Neuron (in vitro differentiated cells): ENCODE measurements at regions not wholly inside any gene's neighbourhood (a gene's known extent, or its start where the extent isn't known, plus 50 kb on each side); places are given as distances from the start of the nearest gene placed in this dataset.

ENCODE experiments used
- H2AFZ ChIP-seq: one replicate; pipeline ENCODE4 v1.6.1; 2013; ENCODE audit warnings: low read depth, mild to moderate bottlenecking, inconsistent platforms, low read length, moderate library complexity
- H3K27me3 ChIP-seq: one replicate; pipeline ENCODE4 v1.6.1; 2013; ENCODE audit warnings: low read length; ENCODE audit not compliant: insufficient read depth
- H3K36me3 ChIP-seq: one replicate; pipeline ENCODE4 v1.6.1; 2013; ENCODE audit warnings: low read length; ENCODE audit not compliant: insufficient read depth
- H3K4me1 ChIP-seq: one replicate; pipeline ENCODE4 v1.6.1; 2013; ENCODE audit warnings: low read length; ENCODE audit not compliant: insufficient read depth
- H3K4me3 ChIP-seq: 2 replicates; pipeline ENCODE4 v1.5.1; 2013; ENCODE audit warnings: mild to moderate bottlenecking, low read length, moderate library complexity
- H3K9me3 ChIP-seq: one replicate; pipeline ENCODE4 v1.6.1; 2013; ENCODE audit warnings: low read length

DNA sequence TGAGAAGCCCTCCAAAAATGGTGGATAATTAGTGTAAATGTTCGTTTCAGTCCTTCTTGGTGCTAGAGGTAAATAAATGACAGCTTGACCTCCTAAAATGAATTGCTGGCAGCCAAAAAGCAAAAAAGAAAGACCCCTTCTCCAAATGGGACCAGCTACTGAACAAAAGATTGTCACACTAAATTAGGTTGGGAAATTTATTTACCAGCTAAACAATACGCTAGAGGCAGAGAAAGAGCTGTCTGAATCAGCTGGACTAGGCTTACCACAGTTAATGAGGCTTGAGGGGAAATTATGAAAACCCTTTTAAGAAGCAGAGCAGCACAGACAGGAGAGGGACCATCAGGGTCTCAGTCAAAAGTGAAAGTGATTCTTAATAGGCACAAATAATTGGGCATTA lies 498.9 kb downstream of the SUCLA2 start:
- no peaks in the 10 kb centered on the region for H3K4me1 ChIP-seq
- no peaks in the 10 kb centered on the region for H3K36me3 ChIP-seq
- no peaks in the 10 kb centered on the region for H3K9me3 ChIP-seq
- no peak overlapping the region for H3K4me3 ChIP-seq
- H3K27me3 ChIP-seq = no peaks in the 10 kb centered on the region
- H2AFZ ChIP-seq = no peak overlapping the region

- no peak overlapping the region for H2AFZ ChIP-seq
- no peaks in the 10 kb centered on the region for H3K36me3 ChIP-seq
- H3K27me3 ChIP-seq = no peaks in the 10 kb centered on the region
- H3K4me1 ChIP-seq = no peaks in the 10 kb centered on the region
- no peak overlapping the region for H3K4me3 ChIP-seq
- H3K9me3 ChIP-seq = no peaks in the 10 kb centered on the region
These were observed 501.5 kb downstream of the SUCLA2 start for GRCh38 chr13:47499358-47500150.

- no peaks in the 10 kb centered on the region for H3K4me1 ChIP-seq
- no peak overlapping the region for H3K4me3 ChIP-seq
- no peaks in the 10 kb centered on the region for H3K36me3 ChIP-seq
- no peak overlapping the region for H2AFZ ChIP-seq
- H3K9me3 ChIP-seq = no peaks in the 10 kb centered on the region
- no peaks in the 10 kb centered on the region for H3K27me3 ChIP-seq
These were observed 516.5 kb downstream of the SUCLA2 start for GRCh38 chr13:47484548-47484947.

GRCh38 chr13:47481536-47481935 lies 519.5 kb downstream of the SUCLA2 start:
- Histone ChIP-seq H3K4me3 (no peak overlapping the region), H3K9me3 (no peaks in the 10 kb centered on the region), H3K27me3 (no peaks in the 10 kb centered on the region), H3K36me3 (no peaks in the 10 kb centered on the region), H3K4me1 (no peaks in the 10 kb centered on the region), H2AFZ (no peak overlapping the region)

- Histone ChIP-seq H3K4me1 (no peaks in the 10 kb centered on the region), H3K4me3 (no peak overlapping the region), H3K36me3 (no peaks in the 10 kb centered on the region), H2AFZ (no peak overlapping the region), H3K9me3 (no peaks in the 10 kb centered on the region), H3K27me3 (no peaks in the 10 kb centered on the region)
These were observed 520.1 kb downstream of the SUCLA2 start for GRCh38 chr13:47480951-47481350.

DNA sequence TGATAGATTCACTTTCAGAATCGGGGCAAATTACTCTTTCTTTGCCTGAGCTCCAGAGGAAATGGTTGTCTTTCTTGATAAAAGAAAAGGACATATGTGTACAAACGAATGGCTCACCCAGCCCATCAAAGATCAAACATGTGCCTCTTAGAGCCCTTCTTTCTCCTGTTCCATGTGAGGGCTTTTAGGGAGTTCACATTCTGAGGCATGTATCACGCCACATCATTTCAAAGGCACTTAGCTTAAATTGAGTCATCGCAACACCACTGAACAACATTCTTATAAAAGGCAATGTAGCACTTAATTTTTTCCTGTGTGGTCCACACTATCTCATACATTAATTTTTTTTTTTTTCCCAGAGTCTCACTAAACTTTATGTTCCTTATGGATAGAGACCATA lies 521.0 kb downstream of the SUCLA2 start:
- Histone ChIP-seq H3K27me3 (no peaks in the 10 kb centered on the region), H3K4me3 (no peak overlapping the region), H3K36me3 (no peaks in the 10 kb centered on the region), H3K4me1 (no peaks in the 10 kb centered on the region), H3K9me3 (no peaks in the 10 kb centered on the region), H2AFZ (no peak overlapping the region)

GRCh38 chr13:47478985-47479384 lies 522.1 kb downstream of the SUCLA2 start:
- Histone ChIP-seq H3K27me3 (no peaks in the 10 kb centered on the region), H3K4me3 (no peak overlapping the region), H3K9me3 (no peaks in the 10 kb centered on the region), H2AFZ (no peak overlapping the region), H3K36me3 (no peaks in the 10 kb centered on the region), H3K4me1 (no peaks in the 10 kb centered on the region)

- no peaks in the 10 kb centered on the region for H3K36me3 ChIP-seq
These were observed 525.6 kb downstream of the SUCLA2 start for GRCh38 chr13:47475441-47475948.

GRCh38 chr13:47474839-47475238 lies 526.2 kb downstream of the SUCLA2 start:
- H3K4me1 ChIP-seq = no peaks in the 10 kb centered on the region
- no peaks in the 10 kb centered on the region for H3K27me3 ChIP-seq
- no peaks in the 10 kb centered on the region for H3K9me3 ChIP-seq
- no peaks in the 10 kb centered on the region for H3K36me3 ChIP-seq
- no peak overlapping the region for H2AFZ ChIP-seq
- no peak overlapping the region for H3K4me3 ChIP-seq

More at GRCh38 chr13:47475441-47475948, 525.6 kb downstream of the SUCLA2 start:
- Histone ChIP-seq H3K9me3 (no peaks in the 10 kb centered on the region), H3K4me3 (no peak overlapping the region), H3K4me1 (no peaks in the 10 kb centered on the region), H3K27me3 (no peaks in the 10 kb centered on the region), H2AFZ (no peak overlapping the region)

GRCh38 chr13:47474326-47474725 lies 526.7 kb downstream of the SUCLA2 start:
- no peaks in the 10 kb centered on the region for H3K27me3 ChIP-seq
- H3K9me3 ChIP-seq = no peaks in the 10 kb centered on the region
- H3K4me3 ChIP-seq = no peak overlapping the region
- no peaks in the 10 kb centered on the region for H3K4me1 ChIP-seq
- H2AFZ ChIP-seq = no peak overlapping the region
- no peaks in the 10 kb centered on the region for H3K36me3 ChIP-seq

DNA sequence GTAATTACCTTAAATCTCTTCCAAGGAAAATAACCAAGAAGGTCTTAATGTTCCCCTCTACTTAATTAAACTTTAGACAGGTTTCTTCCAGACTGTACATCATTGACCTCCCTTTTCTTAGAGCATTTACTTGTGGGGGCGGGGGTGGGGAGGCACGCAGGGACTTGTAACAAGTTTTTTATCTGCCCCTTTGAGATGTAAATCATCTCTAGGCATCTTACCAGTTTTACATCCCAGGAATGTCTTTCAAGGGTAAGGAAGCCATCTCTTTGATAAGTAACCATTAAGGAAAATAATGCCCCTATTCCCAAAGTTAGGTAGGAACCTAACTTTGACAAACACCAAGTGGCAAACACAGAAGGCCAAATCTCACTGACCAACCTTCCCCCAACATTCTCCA lies 528.6 kb downstream of the SUCLA2 start:
- no peaks in the 10 kb centered on the region for H3K36me3 ChIP-seq
- no peaks in the 10 kb centered on the region for H3K9me3 ChIP-seq
- no peak overlapping the region for H2AFZ ChIP-seq
- no peak overlapping the region for H3K4me3 ChIP-seq
- no peaks in the 10 kb centered on the region for H3K4me1 ChIP-seq
- no peaks in the 10 kb centered on the region for H3K27me3 ChIP-seq

DNA sequence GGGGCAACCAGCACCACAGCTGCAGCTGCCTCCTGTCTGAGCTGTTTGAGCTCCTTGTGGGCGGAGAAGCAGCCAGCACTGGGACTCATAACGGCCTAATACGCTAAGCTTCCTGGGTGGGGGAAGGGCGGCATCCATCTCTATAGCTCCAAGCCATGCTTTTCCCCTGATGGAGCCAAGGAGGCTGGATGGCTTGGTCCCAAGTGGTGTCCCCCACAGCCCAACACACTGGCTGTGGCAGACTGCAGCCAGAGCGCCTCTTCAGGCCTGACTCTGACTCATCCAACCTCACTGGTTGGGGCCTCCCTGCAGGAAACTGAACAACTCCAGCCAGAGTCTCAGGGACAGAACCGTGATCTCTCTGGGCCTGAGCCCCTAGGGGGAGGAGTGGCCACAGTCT lies 537.3 kb downstream of the SUCLA2 start:
- H2AFZ ChIP-seq = no peak overlapping the region
- no peak overlapping the region for H3K4me3 ChIP-seq
- no peaks in the 10 kb centered on the region for H3K36me3 ChIP-seq
- H3K4me1 ChIP-seq = no peaks in the 10 kb centered on the region
- no peaks in the 10 kb centered on the region for H3K27me3 ChIP-seq
- no peaks in the 10 kb centered on the region for H3K9me3 ChIP-seq

DNA sequence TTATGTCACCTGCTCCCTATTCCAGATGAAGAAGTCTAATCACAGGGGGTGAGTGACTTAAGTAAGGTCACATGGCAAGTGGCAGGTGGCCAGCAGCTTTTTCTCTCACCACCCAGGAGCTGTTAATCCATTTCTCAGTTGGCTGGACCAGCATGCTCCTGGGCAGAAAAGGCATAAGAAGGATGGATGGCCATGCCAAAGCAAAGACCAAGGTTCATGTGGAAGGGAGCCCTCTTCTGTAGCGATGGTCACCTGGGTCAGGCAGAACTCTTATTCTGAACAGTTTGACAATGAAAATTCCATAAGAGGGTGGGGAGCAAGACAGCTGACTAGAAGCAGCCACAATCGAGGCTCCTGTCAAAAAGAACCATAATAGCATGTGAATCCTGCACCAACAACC lies 538.1 kb downstream of the SUCLA2 start:
- H3K36me3 ChIP-seq = no peaks in the 10 kb centered on the region
- no peaks in the 10 kb centered on the region for H3K9me3 ChIP-seq
- no peaks in the 10 kb centered on the region for H3K4me1 ChIP-seq
- H3K4me3 ChIP-seq = no peak overlapping the region
- H3K27me3 ChIP-seq = no peaks in the 10 kb centered on the region
- no peak overlapping the region for H2AFZ ChIP-seq

- Histone ChIP-seq H2AFZ (no peak overlapping the region), H3K27me3 (no peaks in the 10 kb centered on the region), H3K36me3 (no peaks in the 10 kb centered on the region), H3K4me3 (no peak overlapping the region), H3K9me3 (no peaks in the 10 kb centered on the region), H3K4me1 (no peaks in the 10 kb centered on the region)
These were observed 539.3 kb downstream of the SUCLA2 start for GRCh38 chr13:47461816-47462215.
